H1 (cell line): ENCODE measurements at regions not wholly inside any gene's neighbourhood (a gene's known extent, or its start where the extent isn't known, plus 50 kb on each side); places are given as distances from the start of the nearest gene placed in this dataset.

Source experiments
- ATF3 ChIP-seq: IDR thresholded peaks from 2 replicates; pipeline ENCODE4 v1.6.1; 2011; ENCODE audit warnings: low read depth, mild to moderate bottlenecking, low read length; ENCODE audit not compliant: insufficient read depth
- BACH1 ChIP-seq: IDR thresholded peaks from 2 replicates; pipeline ENCODE4 v1.6.1; 2012; ENCODE audit warnings: low read length, improper control_type of control experiment
- CTCF ChIP-seq, 3 experiments: IDR thresholded peaks; 1 replicate in 2 of 3; 2 replicates in 1 of 3; pipeline versions ENCODE4 v1.5.1 to v1.6.1; 2011; ENCODE audit warnings: low read length in 3 of 3, mild to moderate bottlenecking in 3 of 3, inconsistent platforms in 2 of 3, low read depth in 1 of 3, moderate library complexity in 1 of 3; ENCODE audit not compliant: insufficient read depth in 1 of 3; ENCODE audit errors: control extremely low read depth in 1 of 3
- JUND ChIP-seq: IDR thresholded peaks from 2 replicates; pipeline ENCODE4 v1.6.1; 2011; ENCODE audit warnings: mild to moderate bottlenecking, improper control_type of control experiment, low read length
- POLR2A ChIP-seq, 2 experiments: IDR thresholded peaks; 1 replicate in 1 of 2; 2 replicates in 1 of 2; pipeline ENCODE4 v1.6.1; 2011; ENCODE audit warnings: low read depth in 2 of 2, low read length in 2 of 2, mild to moderate bottlenecking in 2 of 2; ENCODE audit errors: control extremely low read depth in 1 of 2
- RAD21 ChIP-seq, 2 experiments: IDR thresholded peaks in 1 of 2; conservative IDR thresholded peaks in 1 of 2; 2 replicates each; pipeline ENCODE4 v1.6.1; 2011; ENCODE audit warnings: low read depth in 2 of 2, low read length in 2 of 2, improper control_type of control experiment in 1 of 2, inconsistent platforms in 1 of 2, mild to moderate bottlenecking in 1 of 2, moderate library complexity in 1 of 2
- RFX5 ChIP-seq: IDR thresholded peaks from 2 replicates; pipeline ENCODE4 v1.6.1; 2011; ENCODE audit warnings: low read depth, low read length, improper control_type of control experiment, borderline replicate concordance
- TAF1 ChIP-seq: IDR thresholded peaks from 2 replicates; pipeline ENCODE4 v1.6.1; 2011; ENCODE audit warnings: mild to moderate bottlenecking, low read depth, low read length
- TBP ChIP-seq: IDR thresholded peaks from 2 replicates; pipeline ENCODE4 v1.6.1; 2011; ENCODE audit warnings: low read depth, low read length, improper control_type of control experiment
- YY1 ChIP-seq: IDR thresholded peaks from 2 replicates; pipeline ENCODE4 v1.6.1; 2011; ENCODE audit warnings: low read depth, mild to moderate bottlenecking, low read length

GRCh38 chr6:165776691-165777090 is 113.7 kb upstream of the PDE10A start:
- TF ChIP-seq TBP (no peak), CTCF (IDR thresholded peaks at IDR 0.05; ENCODE audit: control extremely low read depth in 1 of 3, insufficient read depth in 1 of 3, low read depth in 1 of 3, low read length in 3 of 3) (no peak), TAF1 (no peak), RFX5 (no peak), POLR2A (IDR thresholded peaks at IDR 0.05; ENCODE audit: control extremely low read depth in 1 of 2, low read depth in 2 of 2, low read length in 2 of 2) (no peak), BACH1 (no peak), RAD21 (IDR thresholded peaks at IDR 0.05 in 1 of 2, conservative IDR thresholded peaks at IDR 0.05 in 1 of 2; ENCODE audit: low read depth in 2 of 2, low read length in 2 of 2) (no peak), YY1 (no peak), ATF3 (no peak), JUND (no peak)
